Bronchial epithelial cell (primary cell): ENCODE measurements at regions not wholly inside any gene's neighbourhood (a gene's known extent, or its start where the extent isn't known, plus 50 kb on each side); places are given as distances from the start of the nearest gene placed in this dataset.

Source experiments
- DNase-seq: peaks from one replicate; pipeline ENCODE4 v3.0.0-alpha.2; 2010; ENCODE audit warnings: low read depth
- FAIRE-seq: peaks from 2 replicates; lab custom pipeline; 2011; peaks lifted over from hg19 to GRCh38; lab: Jason Lieb, UNC
- H3K27me3 ChIP-seq: 2 replicates; pipeline ENCODE4 v1.5.1; 2011; ENCODE audit warnings: low read length; ENCODE audit not compliant: control insufficient read depth, insufficient read depth
- H3K36me3 ChIP-seq: 2 replicates; pipeline ENCODE4 v1.5.1; 2011; ENCODE audit warnings: low read length; ENCODE audit not compliant: control insufficient read depth, insufficient read depth
- H3K4me3 ChIP-seq: 2 replicates; pipeline ENCODE4 v1.5.1; 2011; ENCODE audit warnings: mild to moderate bottlenecking, low read depth, low read length, control low read depth
- CTCF ChIP-seq: IDR thresholded peaks from 2 replicates; pipeline ENCODE4 v1.5.1; 2011; ENCODE audit warnings: mild to moderate bottlenecking, moderate library complexity, low read length, control low read depth, inconsistent platforms; ENCODE audit not compliant: insufficient read depth, severe bottlenecking

- TF ChIP-seq CTCF: no peak
- Histone ChIP-seq H3K36me3 (no peaks in the 10 kb centered on the region), H3K27me3 (no peaks in the 10 kb centered on the region), H3K4me3 (no peak overlapping the region)
- FAIRE-seq (no peak), DNase-seq (no peak)
These were observed 124.8 kb upstream of the LRIG1 start for GRCh38 chr3:66625505-66626216.

- H3K27me3 ChIP-seq: no peaks in the 10 kb centered on the region
- H3K4me3 ChIP-seq: no peak overlapping the region
- FAIRE-seq (no peak), DNase-seq (no peak)
- H3K36me3 ChIP-seq: no peaks in the 10 kb centered on the region
- no peak for TF ChIP-seq CTCF
These were observed 128.5 kb upstream of the LRIG1 start for GRCh38 chr3:66629150-66629981.

- Histone ChIP-seq H3K27me3 (no peaks in the 10 kb centered on the region), H3K4me3 (no peak overlapping the region), H3K36me3 (no peaks in the 10 kb centered on the region)
- FAIRE-seq (no peak), DNase-seq (no peak)
- TF ChIP-seq CTCF: no peak
These were observed 129.2 kb upstream of the LRIG1 start for GRCh38 chr3:66629982-66630368.

- TF ChIP-seq CTCF: no peak
- DNase-seq (no peak), FAIRE-seq (no peak)
- Histone ChIP-seq H3K27me3 (no peaks in the 10 kb centered on the region), H3K4me3 (no peak overlapping the region), H3K36me3 (no peaks in the 10 kb centered on the region)
These were observed 132.9 kb upstream of the LRIG1 start for GRCh38 chr3:66633402-66634381.

GRCh38 chr3:66638717-66639116 lies 137.9 kb upstream of the LRIG1 start:
- FAIRE-seq (no peak), DNase-seq (no peak)
- Histone ChIP-seq H3K27me3 (no peaks in the 10 kb centered on the region), H3K4me3 (no peak overlapping the region), H3K36me3 (no peaks in the 10 kb centered on the region)
- no peak for TF ChIP-seq CTCF
